K562 (cell line): ENCODE measurements at regions not wholly inside any gene's neighbourhood (a gene's known extent, or its start where the extent isn't known, plus 50 kb on each side); places are given as distances from the start of the nearest gene placed in this dataset.

Experiments
- ATAC-seq: fragments of 200-7000 bp; cut with Tn5 transposase; 3 replicates; pipeline ENCODE4 v1.9.1; 2020; ENCODE audit warnings: moderate library complexity
- BruUV-seq: library from RNA; stranded (reverse); fragments of 400-500 nt; replicated peaks from 2 replicates; lab custom pipeline; 2021; lab: Mats Ljungman, UMichigan
- CTCF ChIA-PET: fragments of 300-600 bp; formaldehyde crosslinking; extraction: SDS; loops from one replicate; lab custom pipeline; 2021; ENCODE audit warnings: low intra/inter-chr PET ratio; lab: Yijun Ruan, JAX
- POLR2A ChIA-PET: fragments of 300-600, 350-650 bp; sonication (Branson Sonifier 250); formaldehyde crosslinking; extraction: SDS; loops from one replicate; lab custom pipeline; 2021; ENCODE audit warnings: antibody characterized with exemption, inconsistent platforms; lab: Yijun Ruan, JAX
- DNase-seq, 4 experiments: peaks; one replicate each; pipeline versions ENCODE4 v3.0.0 to v3.0.0-alpha.2; 2011 to 2018; ENCODE audit warnings: low spot score in 3 of 4, mixed read lengths in 3 of 4; ENCODE audit errors: extremely low read depth in 1 of 4
- FAIRE-seq: peaks from 2 replicates; lab custom pipeline; 2011; peaks lifted over from hg19 to GRCh38; lab: Jason Lieb, UNC
- H2AFZ ChIP-seq: 2 replicates; pipeline ENCODE4 v1.6.0; 2011; ENCODE audit warnings: low read depth, low read length, control low read depth, inconsistent platforms
- H3K27ac ChIP-seq: fragments of 200-600 bp; 3 replicates; pipeline ENCODE4 v1.8.0; 2011; ENCODE audit warnings: low read depth, mild to moderate bottlenecking, control low read depth, inconsistent platforms, low read length, moderate library complexity, mixed read lengths; ENCODE audit errors: extremely low read depth
- H3K27me3 ChIP-seq, 2 experiments: fragments of 300-600 bp in 1 of 2; 2 replicates in 1 of 2; 3 replicates in 1 of 2; pipeline versions ENCODE4 v1.6.0 to v1.8.0; 2011; ENCODE audit warnings: inconsistent platforms in 2 of 2, low read length in 2 of 2, mild to moderate bottlenecking in 1 of 2, mixed read lengths in 1 of 2, moderate library complexity in 1 of 2; ENCODE audit not compliant: control insufficient read depth in 2 of 2, insufficient read depth in 2 of 2
- H3K36me3 ChIP-seq: fragments of 300-600 bp; 3 replicates; pipeline ENCODE4 v1.8.0; 2011; ENCODE audit warnings: mild to moderate bottlenecking, low read length, inconsistent platforms; ENCODE audit not compliant: control insufficient read depth, insufficient read depth
- H3K4me1 ChIP-seq, 2 experiments: fragments of 200-600 bp in 1 of 2; replicated peaks in 1 of 2; 2 replicates in 1 of 2; 3 replicates in 1 of 2; pipeline versions ENCODE4 v1.5.1 to v1.8.0; 2011; ENCODE audit warnings: inconsistent platforms in 2 of 2, low read length in 2 of 2, mild to moderate bottlenecking in 1 of 2, mixed read lengths in 1 of 2, moderate library complexity in 1 of 2; ENCODE audit not compliant: control insufficient read depth in 2 of 2, insufficient read depth in 2 of 2
- H3K4me2 ChIP-seq: 2 replicates; pipeline ENCODE4 v1.6.1; 2011; ENCODE audit warnings: low read length, control low read depth, inconsistent platforms, mixed read lengths; ENCODE audit not compliant: insufficient read depth
- H3K4me3 ChIP-seq: fragments of 200-600 bp; sonication (generic), shearing (Covaris generic); 2 replicates; pipeline ENCODE4 v1.5.1; 2016; ENCODE audit warnings: control low read depth, inconsistent platforms
- H3K79me2 ChIP-seq: fragments of 200-600 bp; 3 replicates; pipeline ENCODE4 v1.8.0; 2011; ENCODE audit warnings: low read length, inconsistent platforms; ENCODE audit not compliant: control insufficient read depth, insufficient read depth
- H3K9ac ChIP-seq, 2 experiments: 2 replicates each; pipeline versions ENCODE4 v1.6.0 to v1.6.1; 2011; ENCODE audit warnings: low read depth in 2 of 2, low read length in 2 of 2, control low read depth in 1 of 2, inconsistent platforms in 1 of 2, mild to moderate bottlenecking in 1 of 2, mixed read lengths in 1 of 2; ENCODE audit not compliant: insufficient read depth in 1 of 2
- H3K9me1 ChIP-seq: one replicate; pipeline ENCODE4 v1.6.0; 2011; ENCODE audit warnings: inconsistent platforms, mild to moderate bottlenecking, low read length, moderate library complexity; ENCODE audit not compliant: control insufficient read depth, insufficient read depth
- H3K9me3 ChIP-seq: replicated peaks from 2 replicates; pipeline ENCODE4 v1.5.1; 2011; ENCODE audit warnings: low read depth, low read length, inconsistent platforms; ENCODE audit not compliant: control insufficient read depth, insufficient read depth
- H4K20me1 ChIP-seq: replicated peaks from 2 replicates; pipeline ENCODE4 v1.6.1; 2011; ENCODE audit warnings: low read length, inconsistent platforms, mixed read lengths; ENCODE audit not compliant: control insufficient read depth, insufficient read depth
- BHLHE40 ChIP-seq: IDR thresholded peaks from 2 replicates; pipeline ENCODE4 v1.6.1; 2011; ENCODE audit warnings: low read length, improper control_type of control experiment
- ETV5 ChIP-seq: sonication (generic); formaldehyde crosslinking; IDR thresholded peaks from 2 replicates; pipeline ENCODE4 v1.4.0; 2020; ENCODE audit warnings: low read depth, mild to moderate bottlenecking, missing genetic modification reagents
- FIP1L1 ChIP-seq: fragments of 200-400 bp; formaldehyde crosslinking; IDR thresholded peaks from 2 replicates; pipeline ENCODE4 v1.6.1; 2018; ENCODE audit warnings: mild to moderate bottlenecking, low read depth, low read length; ENCODE audit not compliant: poor library complexity, severe bottlenecking
- FOXJ3 ChIP-seq: sonication (generic); formaldehyde crosslinking; IDR thresholded peaks from 2 replicates; pipeline ENCODE4 v1.4.0; 2020; ENCODE audit warnings: mild to moderate bottlenecking, missing genetic modification reagents
- FOXK1 ChIP-seq: sonication (generic); formaldehyde crosslinking; IDR thresholded peaks from 2 replicates; pipeline ENCODE4 v1.8.0; 2022; ENCODE audit warnings: missing genetic modification reagents, mild to moderate bottlenecking, borderline replicate concordance
- GATAD2A ChIP-seq: fragments of 450-650 bp; IDR thresholded peaks from 2 replicates; pipeline ENCODE4 v1.6.1; 2017
- NR4A1 ChIP-seq, 2 experiments: fragments of 250-450 bp in 1 of 2; fragments of 450-650 bp in 1 of 2; sonication (Bioruptor Pico) in 1 of 2; IDR thresholded peaks; 2 replicates each; pipeline versions ENCODE4 v1.4.0 to v1.6.1; 2016 to 2020; ENCODE audit warnings: mild to moderate bottlenecking in 2 of 2, missing compliant biosample characterization in 1 of 2, missing genetic modification characterization in 1 of 2, moderate library complexity in 1 of 2
- RBM22 ChIP-seq: fragments of 200-400 bp; formaldehyde crosslinking; IDR thresholded peaks from 2 replicates; pipeline ENCODE4 v1.6.1; 2018; ENCODE audit warnings: low read length, low read depth; ENCODE audit not compliant: poor library complexity, severe bottlenecking
- STAT5A ChIP-seq: IDR thresholded peaks from 2 replicates; pipeline ENCODE4 v1.6.1; 2012; ENCODE audit warnings: low read length, inconsistent platforms, borderline replicate concordance
- TCF7 ChIP-seq: sonication (generic); IDR thresholded peaks from 2 replicates; pipeline ENCODE4 v1.6.1; 2016; ENCODE audit warnings: antibody characterized with exemption, borderline replicate concordance
- WGBS: fragments of 100-300 bp; shearing (Covaris generic); methylation state at CpG from one replicate; pipeline ENCODE4 v1.1.6; 2016; ENCODE audit warnings: low coverage, mixed read lengths; ENCODE audit not compliant: insufficient coverage; ENCODE audit errors: missing lambda C conversion rate; 5-methylcytosine and 5-hydroxymethylcytosine counted together
- in situ Hi-C: fragments of 300-500 bp; cut with MboI; formaldehyde crosslinking; loops from 4 replicates; pipeline ENCODE4 v1.15.0; 2018; ENCODE audit warnings: inconsistent platforms, mixed read lengths
- intact Hi-C: fragments of 100-400 bp; cut with micrococcal nuclease; formaldehyde crosslinking; loops from 2 replicates; pipeline ENCODE4 v1.14.2; 2022
- TF ChIP-seq, protein P1 (sequence below): sonication (generic); IDR thresholded peaks from 2 replicates; pipeline ENCODE4 v1.6.1; 2016
- TF ChIP-seq, protein P2 (sequence below): fragments of 450-650 bp; IDR thresholded peaks from 2 replicates; pipeline ENCODE4 v1.6.1; 2016; ENCODE audit warnings: missing biosample characterization, missing genetic modification characterization
- TF ChIP-seq, protein P3 (sequence below): fragments of 250-450 bp; sonication (Bioruptor Pico); IDR thresholded peaks from 2 replicates; pipeline ENCODE4 v1.4.0; 2020
- TF ChIP-seq, protein P4 (sequence below), 2 experiments: IDR thresholded peaks; 2 replicates each; pipeline ENCODE4 v1.6.1; 2012; ENCODE audit warnings: improper control_type of control experiment in 2 of 2, low read depth in 2 of 2, low read length in 2 of 2, borderline replicate concordance in 1 of 2
- TF ChIP-seq, protein P5 (sequence below): sonication (generic); formaldehyde crosslinking; IDR thresholded peaks from 2 replicates; pipeline ENCODE4 v1.9.0; 2022; ENCODE audit warnings: mild to moderate bottlenecking, missing genetic modification reagents

DNA sequence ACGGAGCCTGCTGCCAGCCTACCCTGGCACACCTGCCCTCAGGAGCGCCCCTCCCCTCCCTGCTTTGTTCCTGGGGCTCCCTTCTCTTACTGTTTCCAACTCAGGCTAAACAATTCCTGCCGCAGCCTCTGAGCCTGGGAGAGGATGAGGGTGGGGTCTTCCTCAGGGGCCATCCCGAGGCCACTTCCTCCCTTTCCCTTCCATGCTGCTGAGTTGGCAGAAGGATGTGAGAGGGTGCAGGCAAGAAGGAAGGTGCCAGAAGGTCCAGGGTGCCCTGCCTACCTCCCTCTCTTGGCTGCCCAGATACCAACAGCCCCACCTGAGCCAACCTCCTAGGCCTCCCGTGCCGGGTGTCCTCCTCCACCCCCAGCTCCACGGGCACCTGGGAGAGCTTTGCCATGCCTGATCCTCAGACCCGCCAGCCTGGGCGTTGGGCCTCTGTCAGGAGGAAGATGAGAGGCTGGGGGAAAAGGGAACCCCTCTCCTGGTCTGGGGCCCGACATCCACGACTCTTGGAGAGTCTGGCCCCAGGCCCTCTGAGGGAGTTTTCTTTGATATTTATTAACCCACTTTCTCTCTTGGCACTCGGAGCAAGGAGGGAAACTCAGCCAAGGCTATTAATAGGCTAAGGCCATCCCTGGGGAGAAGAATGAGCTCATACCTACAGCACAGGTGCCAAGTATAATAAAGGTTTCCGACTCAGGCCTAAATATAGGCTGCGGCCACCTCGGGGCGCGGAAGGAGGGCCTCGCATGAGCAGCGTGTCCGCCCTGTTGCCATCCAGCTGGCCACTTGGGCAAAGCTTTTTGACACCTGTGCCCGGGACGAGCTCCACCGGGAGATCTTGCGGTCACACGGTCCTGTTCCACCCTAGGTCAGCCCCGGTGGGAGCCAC lies 232.0 kb downstream of the ENGASE start:
- BruUV-seq = no TSS peak
- intact Hi-C loops = no loop called here
- POLR2A ChIA-PET = interaction anchor here (0.7 to 0.9 kb wide), 2 partner anchors 94 to 318 kb away, joined by 3 read pairs; no protein-coding TSS in a partner anchor
- no peak for TF ChIP-seq FIP1L1
- TF ChIP-seq, protein P1, sequence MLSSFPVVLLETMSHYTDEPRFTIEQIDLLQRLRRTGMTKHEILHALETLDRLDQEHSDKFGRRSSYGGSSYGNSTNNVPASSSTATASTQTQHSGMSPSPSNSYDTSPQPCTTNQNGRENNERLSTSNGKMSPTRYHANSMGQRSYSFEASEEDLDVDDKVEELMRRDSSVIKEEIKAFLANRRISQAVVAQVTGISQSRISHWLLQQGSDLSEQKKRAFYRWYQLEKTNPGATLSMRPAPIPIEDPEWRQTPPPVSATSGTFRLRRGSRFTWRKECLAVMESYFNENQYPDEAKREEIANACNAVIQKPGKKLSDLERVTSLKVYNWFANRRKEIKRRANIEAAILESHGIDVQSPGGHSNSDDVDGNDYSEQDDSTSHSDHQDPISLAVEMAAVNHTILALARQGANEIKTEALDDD = no peak
- TF ChIP-seq TCF7 = no peak
- no peak for TF ChIP-seq NR4A1 (CRISPR knock-in tag; IDR thresholded peaks at IDR 0.05)
- TF ChIP-seq NR4A1 (tag; IDR thresholded peaks at IDR 0.05) = no peak
- TF ChIP-seq, protein P2, sequence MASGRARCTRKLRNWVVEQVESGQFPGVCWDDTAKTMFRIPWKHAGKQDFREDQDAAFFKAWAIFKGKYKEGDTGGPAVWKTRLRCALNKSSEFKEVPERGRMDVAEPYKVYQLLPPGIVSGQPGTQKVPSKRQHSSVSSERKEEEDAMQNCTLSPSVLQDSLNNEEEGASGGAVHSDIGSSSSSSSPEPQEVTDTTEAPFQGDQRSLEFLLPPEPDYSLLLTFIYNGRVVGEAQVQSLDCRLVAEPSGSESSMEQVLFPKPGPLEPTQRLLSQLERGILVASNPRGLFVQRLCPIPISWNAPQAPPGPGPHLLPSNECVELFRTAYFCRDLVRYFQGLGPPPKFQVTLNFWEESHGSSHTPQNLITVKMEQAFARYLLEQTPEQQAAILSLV (tag) = no peak
- TF ChIP-seq, protein P3, sequence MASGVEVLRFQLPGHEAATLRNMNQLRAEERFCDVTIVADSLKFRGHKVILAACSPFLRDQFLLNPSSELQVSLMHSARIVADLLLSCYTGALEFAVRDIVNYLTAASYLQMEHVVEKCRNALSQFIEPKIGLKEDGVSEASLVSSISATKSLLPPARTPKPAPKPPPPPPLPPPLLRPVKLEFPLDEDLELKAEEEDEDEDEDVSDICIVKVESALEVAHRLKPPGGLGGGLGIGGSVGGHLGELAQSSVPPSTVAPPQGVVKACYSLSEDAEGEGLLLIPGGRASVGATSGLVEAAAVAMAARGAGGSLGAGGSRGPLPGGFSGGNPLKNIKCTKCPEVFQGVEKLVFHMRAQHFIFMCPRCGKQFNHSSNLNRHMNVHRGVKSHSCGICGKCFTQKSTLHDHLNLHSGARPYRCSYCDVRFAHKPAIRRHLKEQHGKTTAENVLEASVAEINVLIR (CRISPR knock-in tag) = no peak
- TF ChIP-seq RBM22 = no peak
- TF ChIP-seq ETV5 (CRISPR knock-in tag) = no peak
- no peak for TF ChIP-seq FOXJ3 (CRISPR knock-in tag)
- no peak for TF ChIP-seq FOXK1
- TF ChIP-seq BHLHE40 = no peak
- no peak for TF ChIP-seq GATAD2A
- no peak for TF ChIP-seq STAT5A
- TF ChIP-seq, protein P4, sequence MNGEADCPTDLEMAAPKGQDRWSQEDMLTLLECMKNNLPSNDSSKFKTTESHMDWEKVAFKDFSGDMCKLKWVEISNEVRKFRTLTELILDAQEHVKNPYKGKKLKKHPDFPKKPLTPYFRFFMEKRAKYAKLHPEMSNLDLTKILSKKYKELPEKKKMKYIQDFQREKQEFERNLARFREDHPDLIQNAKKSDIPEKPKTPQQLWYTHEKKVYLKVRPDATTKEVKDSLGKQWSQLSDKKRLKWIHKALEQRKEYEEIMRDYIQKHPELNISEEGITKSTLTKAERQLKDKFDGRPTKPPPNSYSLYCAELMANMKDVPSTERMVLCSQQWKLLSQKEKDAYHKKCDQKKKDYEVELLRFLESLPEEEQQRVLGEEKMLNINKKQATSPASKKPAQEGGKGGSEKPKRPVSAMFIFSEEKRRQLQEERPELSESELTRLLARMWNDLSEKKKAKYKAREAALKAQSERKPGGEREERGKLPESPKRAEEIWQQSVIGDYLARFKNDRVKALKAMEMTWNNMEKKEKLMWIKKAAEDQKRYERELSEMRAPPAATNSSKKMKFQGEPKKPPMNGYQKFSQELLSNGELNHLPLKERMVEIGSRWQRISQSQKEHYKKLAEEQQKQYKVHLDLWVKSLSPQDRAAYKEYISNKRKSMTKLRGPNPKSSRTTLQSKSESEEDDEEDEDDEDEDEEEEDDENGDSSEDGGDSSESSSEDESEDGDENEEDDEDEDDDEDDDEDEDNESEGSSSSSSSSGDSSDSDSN (IDR thresholded peaks at IDR 0.05; ENCODE audit: borderline replicate concordance in 1 of 2, low read depth in 2 of 2, low read length in 2 of 2) = no peak
- TF ChIP-seq, protein P5, sequence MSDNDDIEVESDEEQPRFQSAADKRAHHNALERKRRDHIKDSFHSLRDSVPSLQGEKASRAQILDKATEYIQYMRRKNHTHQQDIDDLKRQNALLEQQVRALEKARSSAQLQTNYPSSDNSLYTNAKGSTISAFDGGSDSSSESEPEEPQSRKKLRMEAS (CRISPR knock-in tag) = no peak

More for the DNA sequence above, 232.0 kb downstream of the ENGASE start:
- H3K27ac ChIP-seq = no peak overlapping the region
- peak overlapping the region in 1 of 2 experiments; percentile 64; a peak in 1 of 4 replicates for H3K9ac ChIP-seq
- H2AFZ ChIP-seq = no peak overlapping the region
- in situ Hi-C loops = no loop called here
- DNase-seq (no peak), FAIRE-seq (no peak), ATAC-seq (no peak)
- H3K9me1 ChIP-seq = no peaks in the 10 kb centered on the region
- H3K4me1 ChIP-seq = peaks cover 2 to 12% of the 10 kb centered on the region in 2 experiments; a peak in 3 of 5 replicates
- no peak overlapping the region for H3K4me2 ChIP-seq
- H3K4me3 ChIP-seq = no peak overlapping the region
- no peaks in the 10 kb centered on the region for H3K9me3 ChIP-seq
- peaks cover 3 to 51% of the 10 kb centered on the region in 2 experiments for H3K27me3 ChIP-seq
- 26% methylated on average over 18 of the region's 26 CpGs for WGBS
- CTCF ChIA-PET = no interaction called here
- peaks cover 16% of the 10 kb centered on the region for H4K20me1 ChIP-seq
- H3K36me3 ChIP-seq = no peaks in the 10 kb centered on the region
- H3K79me2 ChIP-seq = no peaks in the 10 kb centered on the region
